HG03575 (cell line): ENCODE measurements at regions not wholly inside any gene's neighbourhood (a gene's known extent, or its start where the extent isn't known, plus 50 kb on each side); places are given as distances from the start of the nearest gene placed in this dataset.

Experiments
- ATAC-seq: cut with Tn5 transposase; IDR thresholded peaks from one replicate; pipeline ENCODE4 v1.9.1; 2021; ENCODE audit not compliant: unreplicated experiment, insufficient number of reproducible peaks, low FRiP score; ENCODE audit errors: extremely low read depth

DNA sequence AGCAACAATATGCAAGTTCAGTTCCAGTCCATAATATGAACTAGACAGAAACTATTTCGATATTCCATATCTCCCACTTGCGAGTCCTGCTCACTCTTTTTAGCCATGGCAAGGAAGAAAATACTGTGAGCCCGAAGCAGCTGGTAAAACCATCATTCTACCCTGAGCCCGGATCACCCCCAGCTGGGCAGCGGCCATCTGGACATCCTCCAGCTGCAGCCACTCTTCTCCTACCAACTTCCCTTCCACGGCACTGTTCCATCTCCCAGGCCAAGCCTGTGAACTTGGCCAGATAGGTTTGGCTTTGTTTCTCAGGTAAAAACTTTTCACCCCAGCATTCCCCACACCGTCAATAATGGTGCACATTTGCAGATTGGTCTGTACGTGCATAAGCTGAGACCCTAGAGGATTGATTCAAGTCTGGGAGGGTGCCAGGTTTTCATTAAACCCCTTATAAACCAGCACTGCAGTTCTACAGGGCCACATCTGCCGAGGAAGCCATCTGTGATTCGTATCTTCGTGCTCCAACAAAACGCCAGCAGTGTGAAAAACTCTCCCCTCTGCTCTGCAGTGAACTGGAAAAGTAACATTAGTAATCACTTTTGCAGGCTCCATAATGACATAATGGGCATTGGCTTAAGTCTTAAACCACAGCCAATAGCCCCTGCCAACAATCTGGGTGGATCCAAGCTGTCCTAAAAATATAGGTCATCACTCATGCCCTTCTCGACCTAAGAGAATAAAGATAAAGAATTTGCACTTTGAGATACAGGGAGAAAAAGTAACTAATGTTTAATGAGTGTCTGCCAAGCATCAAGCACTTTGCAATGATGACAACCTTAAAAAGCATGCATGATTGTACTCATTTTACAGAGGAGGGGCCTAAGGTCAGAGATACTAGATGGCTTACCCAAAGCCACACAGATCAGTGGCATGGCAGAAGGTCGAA is 205.1 kb downstream of the PLPP3 start:
- ATAC-seq = no peak

DNA sequence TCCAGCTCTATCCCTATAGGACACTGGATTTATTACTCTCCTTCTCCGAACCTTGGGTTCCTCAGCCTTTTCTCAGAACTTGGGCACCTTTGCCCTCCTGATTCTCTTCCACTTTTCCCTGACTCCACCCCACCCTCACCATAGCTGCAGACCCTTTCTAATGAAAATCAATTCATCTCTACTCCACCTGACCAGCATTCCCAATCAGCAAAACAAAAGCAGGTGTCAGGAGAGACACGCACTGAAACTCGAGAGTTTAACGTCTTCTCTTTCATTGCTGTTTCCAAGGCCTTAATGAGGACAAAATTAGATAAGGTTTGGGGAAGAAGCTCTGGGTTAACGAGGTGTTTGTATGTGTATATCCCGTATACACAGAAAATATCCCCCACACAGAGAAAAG is 208.8 kb downstream of the PLPP3 start:
- ATAC-seq = no peak

DNA sequence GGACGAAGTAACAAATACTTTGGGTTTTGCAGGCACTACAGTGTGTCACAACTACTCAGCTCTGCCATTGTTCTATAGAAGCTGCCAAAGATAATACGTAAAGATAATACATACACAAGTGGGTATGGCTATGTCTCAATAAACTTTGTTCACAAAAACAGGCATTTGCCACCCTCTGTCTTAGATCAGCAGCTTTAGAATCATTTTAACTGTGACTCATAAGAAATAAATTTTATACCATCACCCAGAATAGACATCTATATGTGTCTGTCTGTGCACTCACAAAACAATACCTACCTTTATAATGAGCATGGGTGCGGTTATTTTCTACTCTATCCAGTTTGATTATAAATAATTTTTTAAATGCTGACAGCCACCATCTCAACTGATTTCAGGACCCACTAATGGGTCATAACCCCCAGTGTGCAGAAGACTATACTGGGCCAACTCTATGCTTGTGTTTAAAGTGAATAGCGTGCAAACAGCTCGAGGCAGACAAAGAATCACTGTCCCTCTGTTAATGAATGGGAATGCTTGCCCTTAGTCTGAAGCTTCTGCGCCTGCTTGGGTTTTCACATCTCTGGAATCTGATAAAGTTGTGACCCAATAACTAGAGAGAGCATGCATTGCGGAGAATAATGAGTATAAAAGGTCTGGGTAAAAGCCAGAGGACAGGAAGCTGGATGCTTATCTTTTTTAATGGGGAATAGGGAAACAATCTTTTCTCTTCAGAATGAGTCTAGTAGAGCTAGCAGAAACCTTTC is 216.2 kb downstream of the PLPP3 start:
- ATAC-seq = no peak

DNA sequence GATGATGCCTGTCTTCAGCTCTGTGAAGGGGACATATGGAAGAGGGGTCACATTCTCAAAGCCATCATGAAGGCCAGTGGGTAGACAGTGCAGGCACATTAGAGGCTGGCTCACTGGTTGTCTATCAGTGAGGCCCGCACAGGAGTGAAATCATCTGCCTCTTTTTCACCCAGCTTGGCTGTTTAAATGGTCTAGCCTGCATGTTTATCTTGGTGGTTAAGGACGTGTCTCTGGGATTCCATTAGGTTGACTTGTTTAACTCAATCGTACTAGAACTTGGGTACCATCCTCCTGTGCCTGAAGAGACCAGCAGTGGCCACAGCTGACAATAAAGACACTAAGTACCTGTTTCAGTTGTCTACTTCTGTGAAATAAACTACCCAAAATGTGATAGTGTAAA is 219.3 kb downstream of the PLPP3 start:
- no peak for ATAC-seq

DNA sequence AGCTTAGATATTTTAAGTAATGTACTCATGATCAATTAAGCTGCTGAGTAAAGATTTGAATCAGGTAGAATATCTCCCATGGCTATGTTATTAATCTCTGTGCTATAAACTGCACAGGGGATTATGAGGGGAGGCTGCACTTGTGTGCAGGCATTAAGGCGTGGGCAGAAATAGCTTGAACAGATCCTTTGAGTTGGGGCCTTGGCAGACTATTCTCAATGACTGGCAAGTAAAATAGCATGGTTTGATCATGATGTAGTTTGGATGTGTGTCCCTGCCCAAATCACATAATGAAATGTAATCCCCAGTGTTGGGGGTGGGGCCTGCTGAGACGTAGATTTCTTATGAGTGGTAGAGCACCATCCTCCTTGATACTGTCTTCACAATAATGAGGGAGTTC is 220.3 kb downstream of the PLPP3 start:
- ATAC-seq = no peak

DNA sequence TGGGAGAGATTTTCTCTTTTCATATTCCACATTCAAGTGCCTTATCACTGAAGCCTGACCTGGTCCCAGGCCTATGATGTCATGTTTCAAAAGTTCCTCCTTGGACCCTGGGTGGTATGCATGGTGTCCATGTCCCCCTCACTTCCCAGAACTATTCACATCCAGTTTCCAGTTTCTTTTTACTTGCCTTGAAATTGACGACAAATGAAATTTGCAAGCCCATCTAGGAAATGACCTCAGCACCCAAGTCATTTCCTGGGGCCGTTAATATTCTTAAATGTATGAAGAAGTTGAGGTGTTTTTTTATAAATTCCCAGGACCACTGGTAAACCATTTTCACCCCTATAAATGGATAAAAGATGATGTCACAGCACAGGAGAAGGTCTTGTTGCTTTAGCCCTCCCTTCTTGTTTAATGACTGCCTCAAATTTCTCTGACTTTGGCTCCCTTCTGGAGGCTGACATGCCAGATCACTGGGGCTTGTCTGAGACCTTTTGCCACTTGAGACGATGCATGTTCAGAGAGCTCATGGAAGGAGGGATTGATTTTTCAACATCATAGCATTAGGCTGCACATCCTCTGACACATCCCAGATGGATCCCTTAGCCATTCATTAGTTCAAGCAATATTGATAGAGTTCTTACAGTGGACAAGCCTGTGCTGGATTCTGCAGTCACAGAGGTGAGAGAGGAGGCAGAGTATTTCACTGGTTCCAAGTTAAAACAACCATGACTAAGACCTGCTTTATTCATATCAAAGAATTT is 221.3 kb downstream of the PLPP3 start:
- ATAC-seq = no peak

DNA sequence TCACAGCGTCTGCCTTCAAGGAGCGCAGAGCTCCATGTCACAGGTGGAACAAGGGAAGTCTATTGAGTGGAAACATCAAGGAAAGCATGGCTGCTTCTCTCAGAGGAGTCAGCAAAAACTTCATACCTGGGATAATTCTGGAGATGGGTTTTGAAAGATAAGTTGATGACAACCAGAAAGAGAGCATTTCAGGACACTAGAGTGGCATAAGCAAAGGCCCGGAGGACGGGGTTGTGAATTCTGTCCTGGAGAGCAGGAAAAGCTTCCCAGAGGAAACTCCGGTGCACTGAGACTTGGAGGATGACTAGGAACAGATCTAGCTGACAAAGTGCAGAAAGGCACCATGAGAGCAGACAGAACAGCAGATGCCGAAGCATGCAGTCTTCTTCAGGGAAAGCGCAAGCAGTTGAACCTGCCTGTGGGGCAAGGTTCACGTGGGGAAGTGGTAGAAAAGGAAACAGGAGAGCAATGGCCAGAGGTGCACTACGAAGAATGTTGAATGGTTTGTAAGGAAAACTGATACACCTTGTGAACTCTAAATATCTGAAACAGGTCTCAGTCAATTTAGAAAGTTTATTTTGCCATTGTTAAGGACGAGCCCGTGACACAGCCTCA is 222.9 kb downstream of the PLPP3 start:
- ATAC-seq = no peak

DNA sequence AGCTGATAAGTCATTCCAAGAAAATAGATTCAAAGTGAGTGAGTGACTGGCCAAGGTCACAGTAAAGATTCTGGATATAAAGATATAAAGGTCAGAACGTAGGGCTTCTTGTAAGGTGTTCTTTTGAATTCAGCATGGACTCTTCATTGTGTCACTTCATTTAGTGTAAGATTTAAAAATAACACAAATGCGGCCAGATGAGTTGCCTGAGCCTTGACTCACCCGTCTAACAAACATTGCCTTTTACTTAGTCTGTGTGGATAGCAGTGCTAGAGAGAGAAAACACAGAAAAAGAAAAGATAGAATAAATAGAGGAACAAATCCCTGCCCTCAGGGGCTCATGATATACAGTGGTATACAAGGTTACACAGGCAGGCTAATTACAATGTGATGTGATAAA is 223.4 kb downstream of the PLPP3 start:
- no peak for ATAC-seq

DNA sequence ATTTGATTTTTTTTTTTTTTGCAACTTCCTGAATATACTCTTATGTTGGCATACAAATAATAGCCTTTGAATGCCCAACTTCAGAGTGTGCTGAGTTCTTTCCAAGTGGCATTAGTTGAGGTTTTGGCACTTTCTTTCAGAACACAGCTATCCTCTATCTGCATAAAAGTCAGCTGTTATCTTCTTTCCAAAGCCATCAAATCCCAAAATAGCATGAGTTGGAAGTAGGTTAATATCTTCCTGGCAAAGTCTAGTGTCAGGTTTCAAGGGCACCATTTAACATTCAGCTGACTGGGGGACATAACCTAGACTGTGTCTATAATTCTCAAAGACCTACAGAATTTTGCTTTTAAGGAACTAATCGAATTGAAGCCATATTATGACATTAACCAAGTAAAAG is 223.9 kb downstream of the PLPP3 start:
- no peak for ATAC-seq

DNA sequence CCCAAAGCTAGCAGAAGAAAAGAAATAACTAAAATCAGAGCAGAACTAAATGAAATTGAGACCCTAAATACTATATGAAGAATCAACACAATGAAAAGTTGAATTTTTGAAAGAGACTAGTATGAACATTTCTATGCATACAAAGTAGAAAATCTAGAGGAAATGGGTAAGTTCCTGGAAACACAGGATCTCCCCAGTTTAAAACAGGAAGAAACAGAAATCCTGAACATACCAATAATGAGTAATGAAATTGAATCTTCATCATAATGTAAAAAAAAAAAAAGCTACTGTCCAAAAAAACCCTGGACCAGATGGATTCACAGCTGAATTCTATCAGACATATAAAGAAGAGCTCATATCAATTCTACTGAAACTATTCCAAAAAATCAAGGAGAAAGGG is 233.5 kb downstream of the PLPP3 start:
- ATAC-seq = no peak

DNA sequence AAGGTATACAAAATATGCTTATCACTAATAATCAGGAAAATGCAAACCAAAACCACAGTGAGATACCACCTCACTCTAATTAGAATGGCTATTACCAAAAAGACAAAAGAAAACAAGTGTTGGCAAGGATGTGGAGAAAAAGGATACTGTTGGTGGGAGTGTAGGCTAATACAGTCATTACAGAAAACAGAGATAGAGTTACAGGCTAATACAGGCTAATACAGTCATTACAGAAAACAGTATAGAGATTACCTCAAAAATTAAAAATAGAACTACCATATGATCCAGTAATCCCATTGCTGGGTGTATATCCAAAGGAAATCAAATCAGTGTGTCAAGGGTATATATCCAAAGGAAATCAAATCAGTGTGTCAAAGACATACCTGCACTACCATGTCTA is 238.4 kb downstream of the PLPP3 start:
- ATAC-seq = no peak

DNA sequence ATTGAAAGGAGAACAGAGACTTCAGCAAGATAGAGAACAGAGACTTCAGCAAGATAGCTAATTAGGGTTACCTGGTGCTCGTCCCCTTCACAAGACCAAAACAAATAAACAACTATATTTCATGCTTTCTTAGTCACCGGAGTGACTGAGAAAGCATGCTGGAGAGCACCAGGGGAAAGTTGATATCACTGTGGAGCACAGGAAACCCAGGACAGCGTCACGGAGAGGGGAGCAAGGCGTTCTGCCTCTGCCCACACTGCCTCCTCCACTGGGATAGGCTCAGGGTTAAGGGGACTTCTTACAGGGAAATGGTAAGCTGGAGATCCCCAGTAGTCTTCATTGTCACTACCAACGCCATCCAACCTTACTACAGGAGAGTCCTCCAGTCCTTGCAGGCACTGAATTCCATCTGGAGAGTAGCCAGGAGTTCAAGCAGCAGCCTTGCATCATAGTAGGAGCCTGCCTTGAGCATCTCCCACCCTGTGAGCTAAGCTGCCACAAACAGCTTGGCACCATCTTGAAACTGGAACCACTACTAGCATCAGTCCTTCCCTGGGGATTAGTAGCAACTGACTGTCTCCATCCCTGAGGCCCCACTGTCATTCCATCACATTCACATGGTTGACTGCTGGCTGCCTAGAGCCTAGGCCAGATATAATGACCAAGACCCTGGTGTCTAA is 239.4 kb downstream of the PLPP3 start:
- ATAC-seq = no peak

DNA sequence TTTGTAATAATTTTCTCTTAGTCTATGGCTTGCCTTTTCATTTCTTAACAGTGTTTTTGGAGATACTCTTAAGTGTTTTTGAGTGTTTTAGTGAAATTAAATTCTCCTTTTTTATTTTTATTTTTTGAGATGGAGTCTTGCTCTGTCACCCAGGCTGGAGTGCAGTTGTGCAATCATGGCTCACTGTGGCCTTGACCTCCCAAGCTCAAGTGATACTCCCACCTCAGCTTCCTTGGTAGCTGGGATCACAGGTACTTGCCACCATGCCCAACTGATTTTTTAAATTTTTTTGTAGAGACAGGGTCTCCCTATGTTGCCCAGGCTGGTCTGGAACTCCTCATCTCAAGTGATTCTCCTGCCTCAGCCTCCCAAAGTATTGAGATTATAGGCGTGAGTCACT is 240.3 kb downstream of the PLPP3 start:
- no peak for ATAC-seq

DNA sequence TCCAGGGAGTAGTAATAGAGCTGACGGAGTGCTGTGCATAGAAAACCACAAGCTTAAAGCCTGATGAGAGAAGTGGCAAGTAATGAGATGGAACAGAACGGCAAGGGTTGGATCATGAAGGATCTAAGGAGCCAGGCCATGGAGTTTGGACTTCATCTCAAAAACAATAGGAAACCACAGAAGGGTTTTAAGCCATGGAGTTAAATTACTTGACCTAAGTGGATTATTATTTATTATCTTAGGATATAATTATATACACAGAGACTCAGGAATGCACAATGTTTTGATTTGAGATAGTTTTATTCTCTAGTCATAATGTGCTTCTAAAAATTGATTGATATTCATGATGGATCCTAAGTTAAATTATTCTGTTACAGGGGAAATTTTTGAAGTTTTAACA is 242.4 kb downstream of the PLPP3 start:
- ATAC-seq = no peak

DNA sequence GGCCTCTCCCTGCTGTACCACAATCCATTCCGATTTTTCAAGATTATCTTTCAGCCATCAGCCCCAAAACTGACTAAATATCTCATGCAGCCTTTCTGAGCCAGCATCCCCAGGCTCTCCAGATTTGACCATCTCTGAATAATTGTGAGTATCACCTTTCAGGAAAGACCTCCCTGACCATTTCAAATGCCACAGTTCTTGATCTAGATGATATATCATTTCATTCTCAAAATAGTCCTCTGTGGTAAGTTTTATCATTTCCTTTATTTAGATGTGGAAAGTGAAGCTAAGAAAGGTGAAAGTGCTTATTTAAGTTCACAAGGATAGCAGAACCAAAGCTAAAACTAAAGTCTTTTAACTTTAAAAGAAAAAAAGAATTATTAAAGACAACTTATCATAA is 244.0 kb downstream of the PLPP3 start:
- no peak for ATAC-seq

DNA sequence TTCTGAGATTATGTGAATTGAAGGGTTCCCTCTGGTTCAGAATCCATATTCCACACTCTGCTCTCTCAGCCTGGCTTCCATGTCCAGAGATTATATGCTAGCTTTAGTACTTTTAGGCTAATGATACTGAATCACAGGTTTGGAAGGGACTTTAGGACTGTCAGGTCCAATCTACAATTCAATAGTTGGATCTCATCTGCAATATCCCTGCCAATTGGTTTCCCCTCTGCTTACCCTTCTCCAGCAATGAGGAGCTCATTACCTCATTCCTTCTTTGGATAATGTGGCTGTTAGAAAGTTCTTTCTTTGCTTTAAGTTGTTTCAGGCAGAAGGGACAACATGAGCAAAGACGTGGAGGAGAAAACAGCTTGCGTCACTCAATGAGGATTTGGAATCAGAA is 245.3 kb downstream of the PLPP3 start:
- ATAC-seq = no peak

DNA sequence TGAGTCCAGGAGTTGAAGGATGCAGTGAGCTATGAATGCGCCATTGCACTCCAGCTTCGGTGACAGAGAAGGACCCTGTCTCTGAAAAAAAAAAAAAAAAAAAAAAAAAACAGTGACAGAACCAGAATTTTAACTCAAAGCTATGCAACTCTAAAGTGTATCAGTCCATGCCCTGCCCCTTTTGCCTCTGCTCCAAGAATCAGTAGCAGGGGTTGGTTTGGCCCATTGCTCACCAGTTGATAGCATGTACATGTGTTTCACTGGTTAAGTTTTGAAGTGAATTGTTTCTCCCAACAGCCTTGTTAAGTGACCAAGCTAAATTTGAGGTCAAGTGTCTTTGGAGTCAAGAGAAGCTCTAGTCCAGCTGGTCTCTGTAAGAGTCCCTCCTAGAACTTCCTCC is 245.9 kb downstream of the PLPP3 start:
- ATAC-seq = no peak

DNA sequence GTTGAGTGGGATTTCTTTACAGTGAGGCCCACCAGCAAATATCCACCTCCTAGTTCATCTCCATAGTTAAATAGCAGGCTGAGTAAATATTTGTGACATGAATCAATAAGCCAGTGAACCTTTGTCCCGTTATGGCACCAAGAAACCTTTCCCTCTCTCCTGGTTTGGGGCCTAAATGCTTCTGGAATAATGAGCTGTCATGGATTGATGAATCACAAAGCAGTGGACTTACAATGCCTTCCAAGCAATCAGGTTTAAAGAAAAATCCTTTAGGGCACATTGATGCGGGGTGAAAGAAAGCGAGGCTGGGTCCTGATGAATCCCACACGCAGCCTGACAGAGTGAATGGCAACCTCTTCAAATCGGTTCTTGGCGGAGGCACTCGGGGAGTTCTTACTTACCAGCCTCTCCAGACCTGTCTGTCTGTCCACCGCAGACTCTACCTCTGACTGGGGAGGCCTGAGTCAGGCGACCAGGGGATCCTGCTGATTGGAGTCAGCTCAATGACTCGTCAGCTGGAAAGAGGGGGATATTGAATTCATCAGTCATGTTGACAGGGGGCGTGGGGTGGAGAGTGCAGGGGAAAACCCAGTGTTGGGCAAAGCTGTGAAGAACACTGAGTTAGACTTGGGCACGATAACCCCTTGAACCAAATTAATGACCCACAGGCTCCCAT is 247.3 kb downstream of the PLPP3 start:
- ATAC-seq = no peak
